ENCODE measurements at regions not wholly inside any gene's neighbourhood (a gene's known extent, or its start where the extent isn't known, plus 50 kb on each side); places are given as distances from the start of the nearest gene placed in this dataset.

- TF ChIP-seq ZBTB33 (IDR thresholded peaks at IDR 0.05) (no peak), SP1 (IDR thresholded peaks at IDR 0.05) (no peak), MAX (IDR thresholded peaks at IDR 0.05) (no peak), HNF4A (conservative IDR thresholded peaks at IDR 0.05) (no peak), FOXA1 (IDR thresholded peaks at IDR 0.05) (no peak), FOXA2 (IDR thresholded peaks at IDR 0.05) (no peak), EGR1 (IDR thresholded peaks at IDR 0.05; ENCODE audit: low read depth in 2 of 2) (no peak), RAD21 (IDR thresholded peaks at IDR 0.05) (no peak), ATF3 (IDR thresholded peaks at IDR 0.05) (no peak)
Measured at GRCh38 chr18:38693104-38693503, 1127.5 kb upstream of the CELF4 start (continued).

- Histone ChIP-seq H3K9me3 (ENCODE audit: control insufficient read depth in 4 of 4, low read length in 3 of 4) (no peaks in the 10 kb centered on the region), H3K9ac (ENCODE audit: low read depth in 1 of 2, low read length in 2 of 2) (no peak overlapping the region), H3K4me3 (ENCODE audit: low read depth in 1 of 3, low read length in 3 of 3) (no peak overlapping the region), H3K36me3 (ENCODE audit: control insufficient read depth in 4 of 4, insufficient read depth in 3 of 4, low read depth in 1 of 4, low read length in 3 of 4) (no peaks in the 10 kb centered on the region), H3K4me1 (ENCODE audit: control insufficient read depth in 4 of 4, insufficient read depth in 4 of 4, low read length in 3 of 4) (no peaks in the 10 kb centered on the region), H3K27ac (ENCODE audit: low read depth in 1 of 2, low read length in 2 of 2) (no peak overlapping the region), H3K27me3 (ENCODE audit: control insufficient read depth in 4 of 4, insufficient read depth in 4 of 4, low read length in 3 of 4) (no peaks in the 10 kb centered on the region)
- WGBS: 44% methylated on average over 6 of the region's 6 CpGs
- no peak for TF ChIP-seq REST (IDR thresholded peaks at IDR 0.05)
- DNase-seq (ENCODE audit: low spot score): no peak
Measured at GRCh38 chr18:38690626-38691025, 1125.0 kb upstream of the CELF4 start.

- WGBS: 53% methylated on average over 1 of the region's 1 CpG
- no peaks in the 10 kb centered on the region for H3K27me3 ChIP-seq (ENCODE audit: control insufficient read depth in 4 of 4, insufficient read depth in 4 of 4, low read length in 3 of 4)
- no peak overlapping the region for H3K4me3 ChIP-seq (ENCODE audit: low read depth in 1 of 3, low read length in 3 of 3)
- no peaks in the 10 kb centered on the region for H3K36me3 ChIP-seq (ENCODE audit: control insufficient read depth in 4 of 4, insufficient read depth in 3 of 4, low read depth in 1 of 4, low read length in 3 of 4)
- H3K9me3 ChIP-seq (ENCODE audit: control insufficient read depth in 4 of 4, low read length in 3 of 4): no peaks in the 10 kb centered on the region
- no peak for TF ChIP-seq HNF4G (IDR thresholded peaks at IDR 0.05)
- TF ChIP-seq GABPA (IDR thresholded peaks at IDR 0.05 in 1 of 2, conservative IDR thresholded peaks at IDR 0.05 in 1 of 2): no peak
- no peak for TF ChIP-seq RXRA (IDR thresholded peaks at IDR 0.05)
- TF ChIP-seq TAF1 (conservative IDR thresholded peaks at IDR 0.05): no peak
- TF ChIP-seq YY1 (IDR thresholded peaks at IDR 0.05): no peak
- TF ChIP-seq EGR1 (IDR thresholded peaks at IDR 0.05; ENCODE audit: low read depth in 2 of 2): no peak
- TF ChIP-seq MAX (IDR thresholded peaks at IDR 0.05): no peak
- no peak for TF ChIP-seq SP1 (IDR thresholded peaks at IDR 0.05)
- TF ChIP-seq REST (IDR thresholded peaks at IDR 0.05): no peak
- no peak for TF ChIP-seq ATF3 (IDR thresholded peaks at IDR 0.05)
- no peak for TF ChIP-seq NR2F2 (IDR thresholded peaks at IDR 0.05)
- TF ChIP-seq FOXA1 (IDR thresholded peaks at IDR 0.05): no peak
- TF ChIP-seq FOXA2 (IDR thresholded peaks at IDR 0.05): no peak
- no peak for TF ChIP-seq JUND (IDR thresholded peaks at IDR 0.05)
- no peak for TF ChIP-seq HNF4A (conservative IDR thresholded peaks at IDR 0.05)
- no peak for TF ChIP-seq RAD21 (IDR thresholded peaks at IDR 0.05)
- no peak for TF ChIP-seq CTCF (IDR thresholded peaks at IDR 0.05; ENCODE audit: low read depth, low read length, missing input control)
- no peaks in the 10 kb centered on the region for H3K4me1 ChIP-seq (ENCODE audit: control insufficient read depth in 4 of 4, insufficient read depth in 4 of 4, low read length in 3 of 4)
- H3K9ac ChIP-seq (ENCODE audit: low read depth in 1 of 2, low read length in 2 of 2): no peak overlapping the region
- DNase-seq (ENCODE audit: low spot score): no peak
- no peak overlapping the region for H3K27ac ChIP-seq (ENCODE audit: low read depth in 1 of 2, low read length in 2 of 2)
Measured at GRCh38 chr18:38688416-38688815, 1122.8 kb upstream of the CELF4 start.

All from liver (tissue), 8 donors.